PC-9 (cell line): ENCODE measurements at regions not wholly inside any gene's neighbourhood (a gene's known extent, or its start where the extent isn't known, plus 50 kb on each side); places are given as distances from the start of the nearest gene placed in this dataset.

Source experiments
- BruUV-seq: library from RNA; stranded (reverse); fragments of 400-500 nt; replicated peaks from 2 replicates; lab custom pipeline; 2021; lab: Mats Ljungman, UMichigan
- CTCF ChIA-PET: fragments of 300-600 bp; sonication (Branson Sonifier 250); formaldehyde crosslinking; loops from one replicate; lab custom pipeline; 2022; ENCODE audit warnings: antibody characterized with exemption; lab: Charles Lee
- POLR2A ChIA-PET: fragments of 300-600 bp; sonication (Branson Sonifier 250); formaldehyde crosslinking; loops from one replicate; lab custom pipeline; 2022; ENCODE audit warnings: antibody characterized with exemption; ENCODE audit not compliant: unreplicated experiment; lab: Charles Lee
- DNase-seq, 2 experiments: peaks; one replicate each; pipeline versions ENCODE4 v3.0.0 to v3.0.0-alpha.2; 2015 to 2022; ENCODE audit warnings: mixed read lengths in 1 of 2
- H2AFZ ChIP-seq: fragments of 200-600 bp; sonication (generic); 2 replicates; pipeline ENCODE4 v1.8.1; 2017; ENCODE audit warnings: antibody characterized with exemption
- H3F3A ChIP-seq: fragments of 200-600 bp; sonication (generic); 2 replicates; pipeline ENCODE4 v1.8.1; 2017; ENCODE audit warnings: antibody characterized with exemption, mild to moderate bottlenecking, low read depth; ENCODE audit not compliant: insufficient read depth
- H3K27ac ChIP-seq: fragments of 200-600 bp; sonication (generic); 2 replicates; pipeline ENCODE4 v1.6.1; 2016; ENCODE audit warnings: mixed run types
- H3K27me3 ChIP-seq: fragments of 200-600 bp; sonication (generic); 2 replicates; pipeline ENCODE4 v1.6.1; 2016; ENCODE audit warnings: low read depth, mixed run types; ENCODE audit not compliant: insufficient read depth
- H3K36me3 ChIP-seq: fragments of 200-600 bp; sonication (generic); 2 replicates; pipeline ENCODE4 v1.6.1; 2016; ENCODE audit warnings: low read depth, mixed run types
- H3K4me1 ChIP-seq: fragments of 200-600 bp; sonication (generic); replicated peaks from 2 replicates; pipeline ENCODE4 v1.6.1; 2016; ENCODE audit warnings: mixed run types; ENCODE audit not compliant: insufficient read depth
- H3K4me2 ChIP-seq: fragments of 200-600 bp; sonication (generic); 2 replicates; pipeline ENCODE4 v1.6.1; 2017; ENCODE audit warnings: mixed run types
- H3K4me3 ChIP-seq: fragments of 200-600 bp; sonication (generic); 2 replicates; pipeline ENCODE4 v1.6.1; 2016; ENCODE audit warnings: mixed run types
- H3K79me2 ChIP-seq: fragments of 200-600 bp; sonication (generic); 2 replicates; pipeline ENCODE4 v1.6.1; 2017; ENCODE audit warnings: low read depth, mixed run types
- H3K9me2 ChIP-seq: fragments of 200-600 bp; sonication (generic); 2 replicates; pipeline ENCODE4 v1.8.1; 2017; ENCODE audit warnings: mild to moderate bottlenecking; ENCODE audit not compliant: insufficient read depth
- H3K9me3 ChIP-seq: fragments of 200-600 bp; sonication (generic); 2 replicates; pipeline ENCODE4 v1.8.1; 2016; ENCODE audit warnings: low read depth; ENCODE audit not compliant: insufficient read depth
- H4K20me1 ChIP-seq: fragments of 200-600 bp; sonication (generic); 2 replicates; pipeline ENCODE4 v1.8.1; 2017; ENCODE audit not compliant: insufficient read depth
- EZH2 ChIP-seq: fragments of 200-600 bp; sonication (generic); IDR thresholded peaks from 2 replicates; pipeline ENCODE4 v1.8.0; 2017; ENCODE audit warnings: antibody characterized with exemption, low read depth
- intact Hi-C: fragments of 100-400 bp; cut with micrococcal nuclease; formaldehyde crosslinking; loops from one replicate; pipeline ENCODE4 v1.10.0; 2022; ENCODE audit not compliant: unreplicated experiment
- TF ChIP-seq, protein P1 (sequence below): fragments of 200-600 bp; sonication (generic); conservative IDR thresholded peaks from 2 replicates; pipeline ENCODE4 v1.6.1; 2017; ENCODE audit warnings: mixed run types, antibody characterized with exemption, mild to moderate bottlenecking, moderate library complexity

DNA sequence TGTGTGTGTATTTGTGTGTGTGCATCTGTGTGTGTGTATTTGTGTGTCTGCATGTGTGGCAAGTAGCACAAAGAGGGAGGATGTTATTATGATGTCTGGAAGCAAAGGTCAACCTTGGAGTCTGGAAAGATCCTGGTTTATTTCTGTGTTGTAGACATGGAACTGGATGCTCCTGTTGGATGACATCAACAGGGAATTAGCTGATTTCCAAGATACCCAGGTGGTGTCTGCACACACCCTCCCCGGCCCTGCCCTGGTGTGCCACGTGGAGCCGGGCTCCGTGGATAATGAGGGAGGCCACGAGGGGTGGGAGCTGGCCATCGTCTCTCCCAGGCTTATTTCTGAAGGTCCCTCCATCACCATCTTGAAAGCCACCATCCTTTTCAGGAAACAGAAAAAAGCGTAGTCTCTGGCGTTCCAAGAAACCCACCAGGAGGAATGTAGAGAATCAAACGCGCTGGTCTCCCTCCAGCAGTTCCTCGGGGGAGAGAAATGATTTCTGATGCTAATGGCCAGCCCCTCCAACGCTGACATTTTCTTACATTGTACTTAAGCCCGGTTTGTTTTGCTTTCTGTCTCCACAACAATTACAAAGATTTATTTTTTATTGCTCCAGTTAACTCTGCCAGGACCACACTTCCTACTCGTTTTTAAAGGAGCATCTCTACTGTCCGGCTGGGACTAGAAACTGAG, 93.3 kb downstream of the FOXL1 start:
- POLR2A ChIA-PET = no interaction called here

GRCh38 chr16:86672179-86672863, 94.0 kb downstream of the FOXL1 start:
- intact Hi-C loops = no loop called here
- Histone ChIP-seq H2AFZ (no peak overlapping the region), H3K4me2 (no peak overlapping the region), H3K4me1 (no peaks in the 10 kb centered on the region), H3K36me3 (no peaks in the 10 kb centered on the region), H3K4me3 (no peak overlapping the region), H3K27ac (no peak overlapping the region), H3K27me3 (peaks cover 76% of the 10 kb centered on the region), H3K79me2 (no peaks in the 10 kb centered on the region), H3F3A (no peaks in the 10 kb centered on the region), H3K9me2 (no peaks in the 10 kb centered on the region), H3K9me3 (no peaks in the 10 kb centered on the region), H4K20me1 (no peaks in the 10 kb centered on the region)
- ChIA-PET CTCF (no interaction called here), POLR2A (no interaction called here)
- no peak for DNase-seq
- BruUV-seq = no TSS peak
- no peak for TF ChIP-seq EZH2
- TF ChIP-seq, protein P1, sequence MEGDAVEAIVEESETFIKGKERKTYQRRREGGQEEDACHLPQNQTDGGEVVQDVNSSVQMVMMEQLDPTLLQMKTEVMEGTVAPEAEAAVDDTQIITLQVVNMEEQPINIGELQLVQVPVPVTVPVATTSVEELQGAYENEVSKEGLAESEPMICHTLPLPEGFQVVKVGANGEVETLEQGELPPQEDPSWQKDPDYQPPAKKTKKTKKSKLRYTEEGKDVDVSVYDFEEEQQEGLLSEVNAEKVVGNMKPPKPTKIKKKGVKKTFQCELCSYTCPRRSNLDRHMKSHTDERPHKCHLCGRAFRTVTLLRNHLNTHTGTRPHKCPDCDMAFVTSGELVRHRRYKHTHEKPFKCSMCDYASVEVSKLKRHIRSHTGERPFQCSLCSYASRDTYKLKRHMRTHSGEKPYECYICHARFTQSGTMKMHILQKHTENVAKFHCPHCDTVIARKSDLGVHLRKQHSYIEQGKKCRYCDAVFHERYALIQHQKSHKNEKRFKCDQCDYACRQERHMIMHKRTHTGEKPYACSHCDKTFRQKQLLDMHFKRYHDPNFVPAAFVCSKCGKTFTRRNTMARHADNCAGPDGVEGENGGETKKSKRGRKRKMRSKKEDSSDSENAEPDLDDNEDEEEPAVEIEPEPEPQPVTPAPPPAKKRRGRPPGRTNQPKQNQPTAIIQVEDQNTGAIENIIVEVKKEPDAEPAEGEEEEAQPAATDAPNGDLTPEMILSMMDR = no peak

More for the DNA sequence above, 93.3 kb downstream of the FOXL1 start:
- H3K4me1 ChIP-seq = no peaks in the 10 kb centered on the region
- H4K20me1 ChIP-seq = no peaks in the 10 kb centered on the region
- no peaks in the 10 kb centered on the region for H3K36me3 ChIP-seq
- CTCF ChIA-PET = no interaction called here
- peaks cover 83% of the 10 kb centered on the region for H3K27me3 ChIP-seq
- H3K4me2 ChIP-seq = no peak overlapping the region
- no peak overlapping the region for H2AFZ ChIP-seq
- intact Hi-C loops = no loop called here
- BruUV-seq = no TSS peak
- no peak overlapping the region for H3K27ac ChIP-seq
- no peaks in the 10 kb centered on the region for H3K79me2 ChIP-seq
- no peak overlapping the region for H3K4me3 ChIP-seq
- H3K9me2 ChIP-seq = no peaks in the 10 kb centered on the region
- no peaks in the 10 kb centered on the region for H3F3A ChIP-seq
- DNase-seq = no peak
- no peak for TF ChIP-seq EZH2
- TF ChIP-seq, protein P1 = no peak
- H3K9me3 ChIP-seq = no peaks in the 10 kb centered on the region

DNA sequence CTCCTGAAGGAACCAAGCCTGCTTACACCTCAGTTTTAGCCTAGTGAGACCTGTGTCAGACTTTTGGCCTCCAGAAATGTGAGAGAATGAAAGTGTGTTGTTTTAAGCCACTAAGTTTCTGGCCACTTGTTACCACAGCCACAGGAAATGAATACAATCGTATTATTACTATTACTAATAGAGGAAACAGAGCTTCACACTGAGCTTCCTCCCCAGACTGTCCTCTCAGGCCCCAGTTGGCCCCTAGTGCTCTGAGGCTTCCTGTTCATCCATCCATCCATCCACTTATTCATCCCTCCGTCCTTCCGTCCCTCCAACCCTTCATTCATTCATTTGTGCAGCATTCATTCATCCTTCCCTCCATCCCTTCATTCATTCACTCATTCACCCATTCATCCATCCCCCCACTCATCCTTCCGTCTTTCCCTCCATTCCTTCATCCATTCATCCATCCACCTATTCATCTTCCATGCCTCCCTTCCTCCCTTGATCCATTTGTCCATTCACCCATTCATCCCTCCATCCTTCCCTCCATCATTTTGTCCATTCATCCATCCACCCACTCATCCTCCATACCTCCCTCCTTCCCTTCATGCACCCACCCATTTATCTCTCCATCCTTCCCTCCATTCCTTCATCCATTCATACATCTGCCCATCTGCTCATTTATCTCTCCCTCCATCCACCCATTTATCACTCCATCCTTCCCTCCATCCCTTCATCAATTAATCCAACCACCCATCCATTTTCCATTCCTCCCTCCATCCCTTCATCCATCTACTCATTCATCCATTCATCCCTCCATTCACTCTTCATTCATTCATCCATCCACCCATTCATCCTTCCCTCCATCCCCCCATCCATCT, 95.0 kb downstream of the FOXL1 start:
- H2AFZ ChIP-seq = no peak overlapping the region
- no peak overlapping the region for H3K4me2 ChIP-seq
- H3K36me3 ChIP-seq = no peaks in the 10 kb centered on the region
- no peaks in the 10 kb centered on the region for H3K4me1 ChIP-seq
- H4K20me1 ChIP-seq = no peaks in the 10 kb centered on the region
- no peaks in the 10 kb centered on the region for H3K9me2 ChIP-seq
- no peak overlapping the region for H3K27ac ChIP-seq
- no peak for TF ChIP-seq EZH2
- H3K79me2 ChIP-seq = no peaks in the 10 kb centered on the region
- no peak for DNase-seq
- no peaks in the 10 kb centered on the region for H3K9me3 ChIP-seq
- no peaks in the 10 kb centered on the region for H3F3A ChIP-seq
- ChIA-PET CTCF (no interaction called here), POLR2A (no interaction called here)
- no TSS peak for BruUV-seq
- H3K27me3 ChIP-seq = peaks cover 68% of the 10 kb centered on the region
- no peak overlapping the region for H3K4me3 ChIP-seq
- intact Hi-C loops = no loop called here
